GM04504 (cell line): ENCODE measurements at regions not wholly inside any gene's neighbourhood (a gene's known extent, or its start where the extent isn't known, plus 50 kb on each side); places are given as distances from the start of the nearest gene placed in this dataset.

ENCODE experiments used
- DNase-seq: peaks from one replicate; pipeline ENCODE4 v3.0.0-alpha.2; 2012; ENCODE audit warnings: low read depth

GRCh38 chrX:39440799-39441284, 639.6 kb downstream of the MID1IP1 start:
- DNase-seq, result no peak

DNA sequence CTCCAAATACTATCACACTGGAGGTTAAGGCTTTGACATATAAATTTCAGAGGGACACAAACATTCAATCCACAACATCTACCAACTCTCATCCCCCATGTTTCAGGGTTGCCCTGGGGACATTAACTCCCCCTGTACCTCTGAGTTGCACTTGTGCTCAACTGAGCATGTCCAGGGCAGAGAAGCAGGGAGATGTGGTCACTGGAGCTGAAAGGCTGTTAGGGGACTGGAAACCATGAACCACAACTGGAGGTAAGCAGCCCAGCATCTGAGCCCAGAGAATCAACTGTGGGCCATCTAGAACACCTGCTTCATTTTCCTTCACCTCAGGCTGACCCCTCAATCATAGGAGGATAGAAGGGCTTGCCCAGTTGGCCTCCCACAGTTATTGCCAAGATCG, 641.1 kb downstream of the MID1IP1 start:
- DNase-seq, result no peak

- DNase-seq, result no peak
Observed at GRCh38 chrX:39443240-39443639, 642.0 kb downstream of the MID1IP1 start.

DNA sequence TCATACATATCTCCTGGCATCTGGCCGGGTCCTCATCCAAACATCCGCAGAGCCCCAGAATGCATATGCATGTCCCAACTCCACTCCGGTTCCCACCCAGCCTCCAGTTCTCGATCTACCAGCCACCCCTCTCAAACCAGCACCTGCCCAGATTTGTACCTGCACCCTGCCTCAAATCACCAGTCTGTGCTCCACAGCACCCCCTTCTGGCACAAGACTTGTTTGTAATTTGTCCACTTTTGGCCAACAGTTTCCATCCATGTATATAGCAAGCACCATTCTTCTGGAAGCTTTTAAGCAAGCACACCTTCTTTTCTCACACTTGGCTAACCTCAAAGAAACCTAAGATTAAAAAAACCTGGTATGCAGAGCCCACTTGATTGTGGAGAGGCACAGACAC, 644.1 kb downstream of the MID1IP1 start:
- DNase-seq, result no peak

- DNase-seq, result no peak
Observed at GRCh38 chrX:39449352-39449751, 648.1 kb downstream of the MID1IP1 start.

DNA sequence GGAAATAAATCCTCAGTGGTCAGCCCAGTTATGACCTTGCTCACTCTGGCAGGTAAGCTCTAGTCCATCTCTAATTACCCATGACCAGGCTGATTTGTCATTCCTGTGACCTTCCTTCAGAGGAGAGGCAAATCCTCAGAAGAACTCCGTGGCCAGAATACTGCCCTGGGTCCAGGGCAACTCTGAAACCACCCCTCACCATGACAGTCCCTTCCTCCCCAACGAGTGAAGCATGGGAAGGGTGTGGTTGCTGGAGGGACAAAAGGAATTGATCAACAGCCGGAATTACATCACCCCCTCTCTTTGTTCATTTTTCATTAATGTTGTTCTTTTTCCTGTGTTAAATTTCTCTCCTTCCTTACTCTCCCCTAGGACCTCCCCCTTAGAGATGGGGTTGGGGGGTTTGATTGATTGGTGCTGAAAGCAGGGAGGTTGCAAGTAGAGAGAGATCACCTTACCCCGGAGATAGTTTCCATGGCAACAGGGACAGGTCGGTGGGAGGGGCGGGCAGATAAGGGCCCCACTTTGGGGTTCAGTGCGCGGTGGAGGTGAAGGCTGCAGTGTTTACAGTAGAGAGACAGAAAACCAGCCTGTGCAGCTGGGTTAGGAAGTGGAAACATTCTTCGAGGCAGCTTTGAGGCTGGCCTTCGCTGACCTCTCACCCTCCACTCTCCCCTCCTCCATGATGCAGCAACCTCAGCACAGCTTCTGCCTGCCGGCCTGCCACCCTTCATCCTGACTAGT, 647.4 kb downstream of the BCOR start:
- DNase-seq, result no peak

GRCh38 chrX:39451046-39451445, 646.7 kb downstream of the BCOR start:
- DNase-seq, result no peak

GRCh38 chrX:39452401-39452800, 645.4 kb downstream of the BCOR start:
- no peak for DNase-seq

DNA sequence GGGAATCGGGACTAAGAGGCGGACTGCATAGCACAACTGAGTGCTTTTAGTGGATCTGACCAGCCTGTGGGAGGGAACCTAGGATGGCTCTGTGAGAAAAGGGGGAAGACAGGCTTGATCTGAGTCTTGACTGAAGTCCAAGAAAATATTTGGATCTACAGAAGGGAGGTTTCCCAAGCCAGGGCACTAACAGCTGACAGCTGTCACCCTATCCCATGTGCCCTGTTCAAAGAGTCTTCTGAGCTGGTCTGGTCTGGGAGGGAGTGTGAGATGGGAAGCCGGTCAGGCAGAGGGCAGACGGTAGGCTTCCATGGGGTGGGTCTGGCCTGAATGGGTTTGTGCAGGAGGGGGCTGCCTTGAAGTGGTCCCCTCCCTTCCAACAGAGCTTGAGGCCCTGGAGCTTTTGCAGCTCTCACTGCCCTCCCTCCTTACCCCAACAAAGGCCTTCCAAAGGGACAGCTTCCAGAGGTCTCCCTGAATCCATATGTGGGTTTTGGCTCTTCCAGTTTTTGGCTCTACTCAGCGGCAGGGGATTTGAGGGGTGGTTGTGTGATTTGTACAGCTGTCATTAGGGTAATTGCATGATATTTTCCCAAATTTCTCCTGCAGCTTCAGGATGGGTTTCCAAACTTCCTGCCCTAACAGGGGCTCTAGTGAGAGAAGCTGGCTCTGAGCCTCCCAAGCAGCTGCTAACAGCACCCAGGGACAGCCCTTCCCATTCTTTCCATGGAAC, 643.7 kb downstream of the BCOR start:
- no peak for DNase-seq

- DNase-seq, result no peak
Observed at GRCh38 chrX:39456894-39457604, 640.7 kb downstream of the BCOR start.

DNA sequence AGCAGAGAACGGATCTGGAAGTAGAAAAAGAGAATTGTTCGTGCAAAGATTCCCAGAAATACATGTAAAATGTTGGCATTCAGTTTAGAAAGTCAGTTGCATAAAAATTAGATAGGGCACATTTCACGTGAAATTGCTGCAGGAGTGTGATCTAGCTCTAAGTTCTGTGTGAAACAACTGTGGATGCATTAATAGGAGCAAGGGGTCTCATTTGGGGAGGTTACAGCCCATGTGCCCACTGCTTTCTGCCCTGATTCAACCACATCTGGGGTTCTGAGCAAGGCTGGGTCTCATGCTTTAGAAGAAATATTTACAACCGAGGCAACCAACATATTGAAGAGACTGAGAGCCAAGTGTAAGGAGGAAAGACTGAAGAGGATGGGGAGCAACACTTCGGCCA, 639.0 kb downstream of the BCOR start:
- no peak for DNase-seq

DNA sequence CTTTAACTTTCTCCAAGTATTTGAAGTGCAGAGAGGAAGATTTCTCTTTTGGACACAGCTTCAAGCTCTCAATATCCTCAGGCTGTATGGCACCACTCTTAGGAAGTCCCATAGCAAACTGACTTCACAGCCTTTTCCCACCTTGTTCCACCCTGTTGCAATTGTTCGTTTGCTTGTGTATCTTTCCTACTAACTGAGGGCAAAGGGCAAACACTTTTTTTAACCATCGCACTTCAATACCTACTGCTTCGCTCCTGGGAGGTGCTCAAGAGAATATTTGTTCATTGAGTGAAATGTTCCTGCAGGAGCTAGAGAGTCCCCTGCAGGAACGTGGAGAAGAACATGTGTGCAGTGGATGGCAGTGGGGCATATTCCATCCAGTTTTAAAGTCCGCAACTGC, 638.6 kb downstream of the BCOR start:
- DNase-seq, result no peak

DNA sequence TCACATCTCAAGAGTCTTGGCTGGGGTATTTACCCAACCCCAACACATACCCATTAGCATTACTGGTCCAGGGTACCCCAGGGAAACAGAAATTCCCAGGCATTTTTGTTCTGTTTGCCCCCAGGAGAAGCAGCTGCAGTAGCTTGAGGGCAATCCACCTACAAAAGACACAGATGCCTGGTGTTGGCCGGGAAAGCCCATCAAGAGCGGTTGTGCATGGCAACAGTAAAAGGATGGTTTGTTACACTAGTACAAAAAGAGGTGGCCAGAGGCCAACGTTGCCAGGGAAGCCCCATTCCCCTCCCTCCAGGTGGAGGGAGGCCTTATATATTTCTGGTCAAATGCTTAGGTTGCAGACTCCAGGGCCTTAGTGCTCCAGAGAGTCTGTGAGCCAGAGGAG, 637.8 kb downstream of the BCOR start:
- no peak for DNase-seq

- DNase-seq, result no peak
Observed at GRCh38 chrX:39460499-39460898, 637.3 kb downstream of the BCOR start.

DNA sequence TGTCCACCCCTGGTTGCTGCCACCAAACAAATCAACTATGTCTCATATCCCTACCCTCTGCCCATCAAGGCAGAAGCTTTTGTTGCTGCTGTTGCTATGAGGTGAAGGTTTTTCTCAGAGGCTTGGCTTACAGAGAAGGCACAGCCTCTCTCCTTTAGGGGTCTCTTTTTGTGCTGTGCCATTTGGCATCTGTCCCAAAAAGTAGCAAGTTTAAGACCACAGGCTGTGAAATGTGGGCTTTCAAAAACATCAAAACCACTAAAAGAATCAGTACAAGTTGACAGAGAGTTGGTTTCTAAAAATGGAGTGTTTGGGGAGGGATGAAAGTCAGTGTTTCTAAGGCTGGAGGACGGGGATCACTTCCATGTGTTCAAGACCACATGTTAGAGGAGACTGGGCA, 634.9 kb downstream of the BCOR start:
- no peak for DNase-seq

GRCh38 chrX:39464253-39464652, 633.5 kb downstream of the BCOR start:
- DNase-seq, result no peak

DNA sequence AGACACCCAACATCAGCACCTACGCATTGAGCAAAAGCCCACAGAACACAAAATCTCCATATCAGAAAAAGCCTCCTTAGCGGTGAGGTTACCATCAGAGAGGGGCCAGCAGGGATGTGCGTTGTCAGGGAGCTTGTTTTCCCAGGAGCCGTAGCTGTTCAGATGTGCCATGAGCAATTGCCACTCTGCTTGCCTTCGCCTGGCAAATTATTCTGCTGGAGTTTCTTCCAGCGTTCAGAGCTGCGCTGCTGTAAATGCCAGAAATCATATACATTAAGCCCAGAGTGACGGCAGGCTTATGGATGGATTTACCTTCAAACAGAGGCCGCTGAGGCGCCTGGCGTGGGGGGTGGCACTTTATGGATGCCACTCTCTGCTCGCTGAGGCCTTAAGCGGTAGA, 632.3 kb downstream of the BCOR start:
- no peak for DNase-seq

DNA sequence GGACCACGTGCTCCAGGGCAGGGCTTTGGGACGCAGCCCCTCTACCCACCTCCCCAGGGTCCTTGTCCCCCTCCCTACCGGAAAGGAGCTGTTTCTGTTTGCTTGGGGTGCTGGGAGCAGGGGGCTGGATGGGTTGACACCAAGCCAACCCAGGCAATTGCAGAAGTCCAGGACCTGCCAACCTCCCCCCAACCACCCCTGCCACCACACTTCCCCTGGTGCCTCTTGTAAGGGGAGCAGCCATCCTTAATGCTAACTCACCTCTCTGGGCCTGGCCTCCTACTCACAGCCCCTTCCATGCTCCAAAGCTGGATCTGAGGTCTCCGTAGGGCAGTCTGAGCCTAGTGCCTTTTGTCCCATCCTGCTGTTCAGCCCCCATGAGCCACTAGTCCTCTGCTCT, 631.9 kb downstream of the BCOR start:
- no peak for DNase-seq

DNA sequence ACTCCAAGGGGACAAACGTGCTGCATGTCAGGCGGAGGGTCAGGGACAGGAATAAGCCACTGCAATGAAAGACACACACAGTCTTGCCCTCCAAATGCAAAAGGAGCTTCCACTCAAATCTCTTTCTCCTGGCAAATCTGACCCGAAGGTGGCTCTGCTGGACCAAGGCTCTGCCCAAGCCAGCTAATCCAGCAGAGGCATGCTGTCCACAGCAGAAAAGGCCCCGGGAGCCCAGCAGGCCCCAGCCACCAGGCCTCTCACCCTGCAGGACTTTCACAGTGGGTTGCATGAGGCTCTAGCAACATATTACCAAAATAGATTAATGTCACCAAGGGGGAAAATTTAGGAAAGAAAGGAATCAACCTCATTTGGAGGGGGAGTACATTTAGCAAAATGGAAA, 628.6 kb downstream of the BCOR start:
- DNase-seq, result no peak

DNA sequence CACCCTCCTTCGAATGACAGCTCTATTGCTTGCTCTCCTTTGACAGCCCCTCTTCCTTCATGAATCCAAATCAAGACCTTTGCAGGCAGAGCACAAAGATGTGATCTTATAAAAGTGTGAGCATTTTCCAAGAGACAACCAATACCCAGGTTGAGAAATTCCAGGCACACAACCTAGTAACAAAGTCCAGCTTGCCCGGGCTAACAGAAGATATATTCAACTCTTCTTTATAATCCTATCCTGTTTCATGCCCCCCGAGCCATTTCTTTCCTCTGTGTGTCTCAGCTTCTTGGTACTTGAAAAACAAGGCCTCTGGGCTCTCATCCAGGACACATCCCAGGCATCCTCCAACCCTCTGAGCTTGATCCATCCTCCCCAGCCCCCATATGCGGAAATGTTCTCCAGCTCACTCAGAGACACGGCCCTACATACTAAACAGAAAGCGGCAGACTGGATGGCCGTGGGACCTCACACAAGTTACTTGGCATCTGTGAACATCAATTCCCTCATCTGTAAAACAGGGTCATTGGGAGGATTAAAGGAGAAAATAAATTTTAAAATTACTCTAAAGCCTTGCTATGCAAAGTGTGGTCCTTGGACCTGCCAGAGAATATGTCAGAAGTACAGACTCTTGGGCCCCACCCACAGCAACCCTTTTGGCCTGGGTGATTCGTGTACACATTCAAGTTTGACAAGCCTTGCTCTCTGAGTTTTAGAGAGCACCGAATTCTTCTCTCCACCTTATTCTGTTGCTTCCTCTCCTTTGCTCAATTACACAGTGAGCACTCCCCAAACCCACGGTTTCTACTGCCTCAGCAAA, 627.0 kb downstream of the BCOR start:
- DNase-seq, result no peak

DNA sequence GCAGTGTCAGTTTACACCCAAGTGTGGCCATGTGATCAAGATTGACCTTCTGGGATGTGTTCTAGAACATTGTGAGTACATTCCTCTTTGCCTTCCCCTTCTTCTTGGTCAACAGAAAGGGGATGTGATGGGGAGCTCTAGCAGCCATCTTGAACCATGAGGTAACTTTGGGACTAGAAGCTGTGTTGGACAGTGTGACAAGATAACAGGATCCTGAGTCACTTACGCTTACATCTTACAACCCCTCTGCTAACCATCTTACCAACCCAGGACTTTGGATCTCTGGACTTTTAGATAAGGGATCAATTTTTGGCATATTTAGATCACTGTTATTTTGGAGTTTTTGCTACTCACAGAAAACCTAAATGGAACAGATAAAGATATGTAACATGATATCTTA, 625.6 kb downstream of the BCOR start:
- DNase-seq, result no peak

GRCh38 chrX:39473812-39474211, 623.9 kb downstream of the BCOR start:
- DNase-seq, result no peak
